Activated CD4-positive, alpha-beta T cell treated with anti-CD3 and anti-CD28 coated beads, Interleukin-2, amount 50 U/mL, for 4 hours (primary cell): ENCODE measurements at regions not wholly inside any gene's neighbourhood (a gene's known extent, or its start where the extent isn't known, plus 50 kb on each side); places are given as distances from the start of the nearest gene placed in this dataset.
"Not testable (repeated sequence)": the region's sequence is repeated elsewhere in the genome, so short reads cannot be mapped to it uniquely, and the experiment has no call there.

Experiments used
- DNase-seq, 2 experiments: peaks; one replicate each; pipeline ENCODE4 v3.0.0-alpha.2; 2020

DNA sequence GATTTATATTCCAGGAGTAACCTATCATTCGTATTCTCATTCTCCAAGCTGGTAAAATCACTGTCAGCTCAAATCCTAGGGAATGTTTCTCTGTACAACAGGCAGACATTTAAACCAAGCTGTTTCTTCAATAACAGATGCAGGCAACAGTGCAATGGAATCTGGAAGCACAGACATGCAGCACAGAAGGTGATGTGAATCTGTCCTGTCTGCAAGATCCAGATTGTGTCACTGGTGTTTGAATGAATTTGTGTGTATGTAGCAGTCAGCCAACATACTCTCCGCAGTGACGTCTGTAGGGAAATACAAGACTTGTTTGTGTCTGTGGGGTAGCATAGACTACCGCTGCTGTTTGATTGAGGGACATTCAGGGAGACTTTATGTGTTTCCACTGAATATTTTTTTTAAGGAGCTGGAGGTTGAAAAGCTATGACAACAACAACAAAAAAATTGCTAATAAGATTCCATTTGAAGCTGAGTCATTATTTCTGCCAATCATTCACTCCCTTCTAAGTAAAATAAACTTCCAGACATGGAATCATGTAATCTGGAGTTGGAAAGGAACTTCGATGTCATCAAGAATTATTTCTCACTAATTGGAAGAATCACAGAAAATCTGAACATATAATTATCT, 122.9 kb upstream of the MYO3A start:
- no peak for DNase-seq

DNA sequence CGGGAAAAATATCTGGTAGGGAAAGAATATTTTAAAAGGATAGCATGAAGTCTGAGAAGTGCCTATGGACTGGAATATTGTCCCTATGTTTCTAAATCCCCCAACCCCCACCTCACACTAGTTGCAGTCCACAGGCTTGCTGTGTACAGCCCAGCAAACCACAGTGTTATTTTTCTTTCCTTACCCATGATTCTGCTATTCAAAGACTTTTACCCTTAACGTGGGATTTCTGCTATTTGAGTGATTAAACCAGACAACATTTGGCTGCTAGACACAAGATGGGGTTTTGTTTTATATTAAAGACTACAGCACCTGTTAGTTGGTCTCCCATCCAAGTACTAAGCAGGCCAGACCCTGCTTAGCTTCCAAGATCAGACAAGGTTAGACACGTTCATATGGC, 120.5 kb upstream of the MYO3A start:
- DNase-seq, result no peak

DNA sequence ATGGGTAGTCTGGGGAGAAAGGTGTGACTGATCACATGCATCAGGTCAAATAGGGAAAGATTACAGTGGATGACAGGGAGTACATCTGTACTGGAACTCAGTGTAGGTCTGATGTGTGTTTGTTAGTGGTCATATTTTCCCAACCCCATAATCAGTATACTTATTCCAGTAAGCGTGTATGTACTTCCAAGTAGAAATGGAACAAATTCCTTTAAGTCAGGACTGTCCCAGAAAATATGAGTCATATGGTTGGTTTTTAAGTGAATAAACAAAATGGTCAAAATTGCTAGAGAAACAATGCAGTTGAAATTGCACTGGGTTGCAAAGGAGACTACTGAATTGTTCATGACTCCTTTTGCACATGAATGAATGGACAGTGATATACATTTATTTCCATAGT, 118.8 kb upstream of the MYO3A start:
- no peak for DNase-seq

DNA sequence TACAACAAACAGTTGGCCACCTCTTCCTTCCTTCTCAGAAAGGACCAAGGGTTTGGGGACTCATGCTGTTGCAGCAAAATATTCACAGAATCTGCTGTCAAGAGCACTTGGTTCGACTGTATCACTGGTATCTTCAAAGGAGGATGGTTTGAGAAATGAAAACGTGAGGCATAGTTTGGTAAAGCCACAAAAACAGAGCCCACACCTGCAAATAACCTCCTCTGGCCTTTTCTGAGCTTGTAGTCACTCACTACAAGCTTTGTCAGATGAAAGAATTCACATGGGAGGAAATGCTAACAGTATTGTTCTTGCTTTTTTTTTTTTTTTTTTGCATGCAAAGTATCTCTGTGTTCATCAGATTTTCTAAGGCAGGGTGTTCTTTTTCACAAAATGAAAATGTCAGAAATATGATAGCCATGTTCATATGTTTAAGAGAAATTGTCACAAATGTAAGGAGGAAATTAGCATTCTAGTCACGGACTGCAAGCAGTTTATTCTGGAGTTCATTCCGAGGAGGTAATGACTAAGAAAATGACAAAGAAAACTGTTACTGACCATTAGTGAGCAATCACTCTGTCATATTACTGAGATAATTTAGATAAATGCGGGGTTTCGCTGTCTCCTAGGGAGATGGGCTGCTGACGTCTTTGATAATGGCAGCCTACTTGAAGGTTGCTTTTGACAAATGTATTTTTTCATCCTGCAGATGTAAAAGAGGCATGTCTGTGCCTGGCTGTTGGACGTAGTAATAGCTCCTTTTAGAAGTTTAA, 117.8 kb upstream of the MYO3A start:
- no peak for DNase-seq

DNA sequence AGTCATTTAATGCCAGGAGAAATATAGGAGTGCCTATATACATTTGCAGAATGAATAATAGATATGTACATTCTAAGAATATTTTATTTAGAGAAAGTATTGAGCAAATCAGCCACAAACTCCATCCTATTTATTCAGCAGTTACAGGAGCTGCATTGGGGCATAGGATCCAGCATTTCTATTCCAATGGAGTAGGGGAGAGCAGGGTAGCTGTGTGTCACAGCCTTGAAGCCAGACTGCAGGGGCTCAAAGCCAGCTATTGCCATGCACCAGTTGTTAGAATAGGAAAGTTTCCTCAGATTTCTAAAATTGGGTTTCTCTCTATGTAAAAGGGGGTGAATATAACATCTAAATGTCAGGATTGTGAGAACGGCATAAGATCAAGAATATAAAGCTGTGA, 116.8 kb upstream of the MYO3A start:
- DNase-seq, result no peak

DNA sequence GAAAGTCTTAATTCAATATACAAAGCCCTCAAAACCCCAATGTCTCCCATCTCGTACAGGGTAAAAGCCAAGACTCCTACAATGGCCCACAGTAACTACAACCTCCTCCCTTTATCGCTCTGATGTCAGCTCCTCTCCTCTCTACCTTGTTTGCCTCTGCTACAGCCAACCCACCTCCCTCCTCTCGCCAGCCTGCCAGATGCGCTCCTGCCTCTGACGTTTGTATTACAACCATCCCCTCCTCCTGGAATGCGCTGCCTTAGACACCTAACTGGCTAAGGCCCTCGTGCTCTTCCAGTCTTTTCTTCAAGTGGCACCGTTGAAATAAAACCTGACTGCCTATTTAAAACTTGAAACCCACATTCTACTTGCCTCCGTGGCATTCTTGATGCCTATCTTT, 115.3 kb upstream of the MYO3A start:
- DNase-seq, result no peak

DNA sequence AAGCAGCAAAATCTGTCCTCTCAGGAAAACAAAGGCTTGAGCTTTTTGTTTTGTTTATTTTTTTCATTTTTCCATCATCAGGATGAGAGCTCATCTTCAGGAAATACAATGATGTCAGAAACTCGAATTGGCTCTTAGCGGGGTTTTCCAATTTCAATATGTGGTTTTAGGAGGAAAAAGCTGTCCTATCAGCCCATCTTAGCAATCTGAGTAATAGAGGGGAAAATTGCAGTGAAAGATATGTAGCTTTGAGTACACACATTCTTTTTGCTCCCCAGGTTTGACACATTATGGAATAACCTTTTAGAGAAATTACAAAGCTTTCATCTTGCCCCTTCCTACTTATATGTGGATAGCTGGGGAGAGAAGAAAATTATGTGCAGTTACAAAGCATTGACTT, 113.6 kb upstream of the MYO3A start:
- DNase-seq, result no peak

DNA sequence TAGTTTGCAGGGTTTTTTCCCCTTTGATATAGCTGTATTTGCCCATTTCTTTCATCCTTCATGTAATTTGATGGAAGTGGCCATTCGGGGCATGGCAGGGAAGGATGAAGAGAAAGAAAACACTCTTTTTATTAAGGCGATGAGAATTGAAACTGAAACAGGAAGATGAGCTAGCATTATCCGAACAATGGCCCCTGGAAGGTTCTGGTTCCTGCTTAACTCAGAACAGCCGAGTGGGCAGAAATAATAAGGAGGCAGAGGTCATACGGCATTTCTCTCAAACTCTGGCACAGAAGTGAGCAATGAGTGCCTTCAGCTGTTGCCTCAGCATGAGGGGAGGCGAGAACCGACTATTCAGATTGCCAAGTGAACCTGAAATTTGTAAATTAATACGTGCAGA, 113.2 kb upstream of the MYO3A start:
- no peak for DNase-seq

DNA sequence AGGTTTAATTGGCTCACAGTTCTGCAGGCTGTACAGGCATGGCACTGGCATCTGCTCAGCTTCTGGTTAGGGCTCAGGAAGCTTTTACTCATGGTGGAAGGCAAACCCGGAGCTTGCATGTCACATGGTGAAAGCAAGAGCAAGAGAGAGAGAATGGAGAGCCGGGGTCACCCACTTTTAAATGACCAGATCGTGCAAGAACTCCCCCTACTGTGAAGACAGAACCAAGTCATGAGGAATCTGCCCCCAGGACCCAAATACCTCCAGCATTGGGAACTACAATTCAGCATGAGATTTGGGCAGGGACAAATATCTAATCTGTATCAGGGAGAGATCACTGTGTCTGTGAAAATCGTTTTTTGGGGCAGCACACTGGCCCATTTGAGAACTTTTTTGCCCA, 110.0 kb upstream of the MYO3A start:
- DNase-seq, result no peak

DNA sequence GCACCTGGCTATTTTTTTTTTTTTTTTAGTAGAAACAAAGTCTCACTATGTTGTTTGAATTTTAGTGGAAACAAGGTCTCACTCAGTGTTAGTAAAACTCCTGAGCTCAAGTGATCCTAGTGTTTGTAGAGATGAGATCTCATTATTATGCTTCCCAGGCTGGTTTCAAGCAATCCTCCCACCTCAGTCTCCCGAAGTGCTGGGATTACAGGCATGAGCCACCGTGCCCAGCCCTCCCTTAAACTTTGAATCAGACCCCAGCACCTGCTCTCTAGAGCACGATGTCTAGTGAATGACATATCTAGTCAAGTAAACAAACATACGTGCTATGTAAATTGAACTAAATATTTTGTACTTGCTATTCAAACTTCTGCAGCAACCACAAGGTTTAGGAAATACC, 105.6 kb upstream of the MYO3A start:
- no peak for DNase-seq

DNA sequence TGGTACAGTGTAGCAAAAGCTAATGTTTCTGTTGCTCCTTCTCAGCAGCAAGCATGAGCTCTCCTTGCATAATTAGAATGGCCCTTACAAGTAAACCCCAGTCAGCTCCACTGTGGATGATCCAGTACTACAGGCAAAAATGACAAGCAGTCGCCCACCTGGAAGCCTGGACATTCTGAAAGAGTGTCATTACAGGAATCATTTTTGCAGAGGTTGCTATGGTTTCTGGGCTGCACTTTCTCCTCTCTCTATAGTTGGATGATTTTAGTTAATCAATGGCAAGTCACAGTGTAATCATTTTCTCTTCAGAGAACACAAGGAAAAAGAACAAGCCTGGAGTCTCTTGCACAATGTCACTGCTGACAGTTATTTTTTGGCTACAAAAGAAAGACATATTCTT, 102.9 kb upstream of the MYO3A start:
- DNase-seq, result no peak

DNA sequence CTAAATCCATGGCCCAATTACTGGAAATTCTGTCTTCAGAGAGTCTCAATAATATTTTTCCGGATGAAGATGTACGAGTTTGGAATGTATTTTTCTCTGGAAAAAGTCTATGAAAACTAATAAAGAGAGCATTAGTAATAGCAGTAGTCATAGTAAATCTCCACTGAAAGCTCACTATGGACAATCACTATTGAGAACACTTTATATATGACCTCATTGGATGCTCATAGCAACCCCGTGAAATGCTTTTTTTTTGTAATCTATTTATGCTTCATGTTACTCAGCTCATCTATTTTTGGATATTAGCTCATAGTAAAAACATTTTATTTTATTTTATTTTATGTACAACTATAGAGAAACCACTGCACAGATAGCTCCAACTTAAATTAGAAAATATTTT, 94.3 kb upstream of the MYO3A start:
- DNase-seq, result no peak

DNA sequence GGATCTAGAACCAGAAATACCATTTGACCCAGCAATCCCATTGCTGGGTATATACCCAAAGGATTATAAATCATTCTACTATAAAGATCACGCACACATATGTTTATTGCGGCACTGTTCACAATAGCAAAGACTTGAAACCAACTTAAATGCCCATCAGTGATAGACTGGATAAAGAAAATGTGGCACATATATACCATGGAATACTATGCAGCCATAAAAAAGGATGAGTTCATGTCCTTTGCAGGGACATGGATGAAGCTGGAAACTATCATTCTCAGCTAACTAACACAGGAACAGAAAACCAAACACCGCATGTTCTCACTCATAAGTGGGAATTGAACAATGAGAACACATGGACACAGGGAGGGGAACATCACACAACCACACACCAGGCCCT, 93.2 kb upstream of the MYO3A start:
- DNase-seq, result not testable (repeated sequence)

DNA sequence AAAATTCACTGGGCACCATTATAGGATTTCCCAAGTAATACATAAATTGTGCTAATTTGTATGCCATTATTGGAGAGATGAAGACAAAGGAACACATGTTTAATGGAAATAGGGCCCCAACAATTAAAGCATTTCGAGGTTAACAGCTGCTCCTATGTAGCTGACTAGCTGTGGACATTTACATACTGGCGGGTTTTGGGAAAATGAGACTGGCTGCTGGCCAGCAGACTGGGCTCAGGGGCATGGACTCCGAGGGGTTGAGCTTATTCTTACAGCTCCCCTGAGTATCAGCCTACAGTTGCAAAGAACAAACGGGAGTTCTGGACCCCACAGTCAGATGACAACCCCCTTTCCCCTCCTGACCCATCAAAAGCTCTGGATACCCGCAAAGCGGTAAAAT, 91.9 kb upstream of the MYO3A start:
- DNase-seq, result no peak

DNA sequence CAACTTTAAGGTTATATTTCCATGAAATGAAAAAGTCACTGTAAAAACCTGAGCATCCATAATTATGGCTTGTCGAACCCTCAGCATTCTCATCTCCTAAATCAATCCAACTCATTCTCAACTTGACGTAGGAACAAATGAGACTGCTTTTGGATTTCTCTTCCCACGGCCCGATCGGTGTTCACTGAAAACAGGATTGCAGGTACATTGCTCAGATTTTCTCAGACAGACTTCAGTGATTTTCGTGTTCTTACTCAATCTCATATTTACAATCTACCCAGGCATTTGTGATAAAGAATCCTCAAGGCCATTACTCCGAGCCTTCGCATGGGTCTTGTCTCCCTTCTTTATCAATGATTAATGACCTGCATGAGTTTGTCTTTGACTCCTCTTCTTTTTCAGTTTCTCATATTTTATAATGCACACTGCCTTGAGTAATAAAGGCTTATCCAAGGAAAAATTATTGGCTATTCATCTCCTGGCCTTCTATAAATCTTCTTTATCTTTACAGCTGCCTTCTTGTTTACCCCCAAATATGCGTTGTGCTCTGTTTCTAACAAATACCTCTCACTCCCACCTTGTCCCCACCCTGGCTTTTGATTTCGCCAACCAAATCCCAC, 90.4 kb upstream of the MYO3A start:
- no peak for DNase-seq

DNA sequence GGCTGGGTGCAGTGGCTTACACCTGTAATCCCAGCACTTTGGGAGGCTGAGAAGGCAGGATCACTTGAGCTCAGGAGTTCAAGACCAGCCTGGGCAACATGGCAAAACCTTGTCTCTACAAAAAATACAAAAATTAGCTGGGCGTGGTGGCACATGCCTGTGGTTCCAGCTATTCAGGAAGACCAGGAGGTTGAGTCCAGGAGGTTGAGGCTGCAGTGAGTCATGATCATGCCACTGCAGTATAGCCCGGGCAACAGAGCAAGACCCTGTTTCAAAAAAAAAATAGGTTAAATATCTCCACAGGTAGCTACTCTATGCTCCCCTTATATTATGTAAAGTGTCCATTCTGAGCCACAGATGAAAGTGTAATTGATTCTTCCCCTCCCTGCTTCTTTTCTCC, 89.3 kb upstream of the MYO3A start:
- not testable (repeated sequence) for DNase-seq

DNA sequence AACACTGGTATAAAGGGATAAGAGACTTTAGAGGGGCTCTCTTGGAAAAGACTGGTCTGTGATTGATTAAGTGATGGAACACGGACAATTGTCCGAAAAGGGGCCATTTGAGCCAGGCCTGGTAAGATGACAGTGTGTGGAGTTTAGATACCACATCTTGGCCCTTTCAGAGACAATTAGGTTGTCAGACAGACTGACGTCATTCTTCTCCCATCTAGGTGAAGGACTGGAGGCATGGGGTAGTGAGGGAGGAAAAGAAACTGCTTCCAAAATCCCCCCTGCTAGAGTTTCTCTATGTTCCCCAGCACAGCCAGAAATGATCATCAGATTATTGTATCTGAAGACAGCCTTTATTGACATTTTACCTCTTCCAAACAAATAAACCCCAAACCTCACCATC, 84.8 kb upstream of the MYO3A start:
- DNase-seq, result no peak

DNA sequence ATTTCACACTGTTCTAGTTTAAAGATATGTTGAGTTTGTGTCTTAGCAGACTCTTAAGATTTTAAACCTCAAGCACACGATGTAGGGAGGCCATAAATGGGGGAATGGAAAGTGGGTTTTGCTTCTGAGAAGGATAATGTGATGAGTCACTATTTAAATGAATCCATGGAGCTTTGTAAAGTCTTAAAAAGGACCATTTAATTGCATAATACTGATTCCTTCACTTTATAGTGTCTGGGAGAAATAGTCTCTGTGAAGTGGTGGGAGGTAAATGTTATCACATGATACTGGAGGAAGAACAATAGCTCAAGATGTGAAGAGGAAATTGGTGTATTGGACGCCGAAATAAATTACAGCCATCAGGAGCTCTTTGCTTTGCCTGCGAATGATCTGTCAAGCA, 84.0 kb upstream of the MYO3A start:
- DNase-seq, result no peak

DNA sequence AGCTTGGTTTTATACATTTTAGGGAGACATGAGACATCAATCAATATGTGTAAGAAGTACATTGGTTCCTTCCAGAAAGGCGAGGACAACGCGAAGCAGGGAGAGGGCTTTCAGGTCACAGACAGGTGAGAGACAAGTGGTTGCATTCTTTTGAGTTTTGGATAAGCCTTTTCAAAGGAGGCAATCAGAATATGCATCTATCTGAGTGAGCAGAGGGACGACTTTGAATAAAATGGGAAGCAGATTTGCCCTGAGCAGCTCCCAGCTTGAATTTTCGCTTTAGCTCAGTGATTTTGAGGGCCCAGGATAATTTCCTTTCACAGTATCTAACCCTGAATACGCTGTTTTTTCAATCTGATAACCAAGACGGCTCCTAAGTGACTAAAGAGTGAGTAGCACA, 82.5 kb upstream of the MYO3A start:
- DNase-seq, result no peak

DNA sequence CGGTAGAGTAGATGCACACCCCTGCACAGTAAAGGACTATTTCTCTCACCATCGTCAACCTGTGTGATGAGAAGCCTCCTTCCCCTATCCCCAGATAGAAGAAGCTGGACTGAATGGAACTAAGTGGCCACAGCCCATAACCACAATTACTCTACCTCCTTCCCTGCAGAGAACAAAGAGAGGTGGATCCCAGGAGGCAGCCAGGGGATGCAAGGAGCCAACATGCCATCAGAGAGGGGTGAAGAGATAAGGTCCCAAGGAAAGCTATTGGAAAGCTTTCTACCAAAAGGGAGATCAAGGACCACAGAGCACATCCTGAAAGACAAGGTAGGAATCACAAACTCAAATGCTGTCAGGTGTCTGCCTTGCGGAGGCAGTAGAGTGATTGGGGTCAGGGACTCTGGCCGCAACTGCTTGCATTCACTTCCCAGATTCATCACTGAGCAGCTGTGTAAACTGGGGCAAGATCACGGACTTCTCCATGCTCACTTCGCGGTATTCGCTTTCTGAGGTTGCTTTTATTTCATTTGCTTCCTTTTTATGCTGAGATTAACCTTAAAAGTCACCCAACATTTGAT, 81.6 kb upstream of the MYO3A start:
- DNase-seq, result no peak

DNA sequence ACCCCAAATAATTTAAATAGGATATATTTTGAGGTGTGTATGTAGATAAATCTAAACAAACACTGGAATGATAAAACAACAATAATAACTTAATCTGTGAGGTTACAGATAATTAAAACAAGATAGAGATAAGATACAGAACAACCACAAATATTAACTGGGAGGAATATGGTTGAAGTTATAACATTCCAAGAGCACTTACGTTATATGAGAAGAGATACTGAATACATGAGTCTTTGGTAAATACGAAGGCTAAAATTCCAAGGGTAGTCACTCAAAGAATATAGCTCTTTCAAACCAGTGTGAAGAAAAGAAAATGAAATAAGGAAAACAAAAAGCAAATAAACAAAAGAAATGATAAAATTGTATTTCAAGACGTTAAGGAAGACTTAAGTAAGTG, 76.0 kb upstream of the MYO3A start:
- DNase-seq, result no peak

DNA sequence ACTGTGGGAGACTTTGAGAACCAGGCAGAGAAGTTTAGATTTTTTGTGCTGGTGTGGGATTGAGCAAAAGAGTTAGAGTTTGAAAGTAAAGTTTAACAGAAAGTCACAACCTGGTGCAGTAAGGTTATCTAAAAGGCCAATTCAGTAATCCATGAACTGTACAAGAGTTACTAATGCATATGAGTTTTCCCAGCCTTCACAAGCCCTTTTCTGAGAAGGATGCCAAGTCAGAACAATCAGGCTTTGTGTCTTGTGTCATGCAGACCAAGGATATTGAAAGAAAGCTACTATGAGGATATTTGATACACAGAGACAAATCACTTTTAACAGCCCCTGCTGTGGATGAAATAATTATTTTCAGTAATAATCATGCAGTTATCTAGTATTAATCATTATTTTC, 68.8 kb upstream of the MYO3A start:
- DNase-seq, result no peak

DNA sequence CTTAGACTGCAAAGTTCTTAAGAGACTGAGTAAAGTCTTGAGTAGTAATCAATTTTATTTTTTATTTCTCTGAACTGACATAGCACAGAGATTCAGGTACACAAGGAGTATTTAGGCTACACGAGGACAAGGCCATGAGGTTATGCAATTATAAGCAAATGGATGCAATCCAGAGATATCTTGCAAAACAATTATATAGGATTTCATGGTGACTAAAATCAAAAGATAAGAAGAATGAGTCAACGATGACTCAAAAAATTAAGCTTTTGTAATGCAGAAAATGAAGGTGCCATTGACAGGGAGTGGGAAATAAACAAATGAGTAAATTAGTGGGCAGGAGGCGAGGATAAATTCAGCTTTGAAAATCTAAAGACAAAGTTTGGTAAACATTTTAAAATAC, 66.7 kb upstream of the MYO3A start:
- no peak for DNase-seq

DNA sequence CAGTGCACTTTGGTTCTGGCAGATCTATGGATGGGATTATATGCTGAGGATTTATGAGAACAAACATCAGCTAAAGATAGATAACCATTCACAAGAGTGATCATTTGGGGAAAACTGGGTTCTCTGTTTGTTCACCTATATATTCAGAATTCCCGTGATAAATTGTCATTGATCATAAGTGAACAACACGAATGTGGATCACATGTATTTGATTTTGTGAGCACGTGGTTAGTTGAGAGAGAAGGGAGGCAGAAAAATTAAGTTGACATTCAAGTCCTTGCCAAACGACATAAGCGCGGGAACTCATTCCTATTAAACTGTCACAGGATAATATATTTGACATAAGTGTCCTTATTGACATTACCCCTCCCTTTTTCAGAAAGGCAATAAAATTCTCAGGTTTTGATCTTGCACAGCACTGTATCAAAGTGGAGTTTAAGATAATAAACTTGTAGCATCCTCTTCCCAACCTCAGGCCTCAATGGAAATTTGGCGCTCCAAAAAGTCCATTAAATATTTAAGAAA, 64.9 kb upstream of the MYO3A start:
- DNase-seq, result no peak
